IPS DF 19.7 (cell line): ENCODE measurements at regions not wholly inside any gene's neighbourhood (a gene's known extent, or its start where the extent isn't known, plus 50 kb on each side); places are given as distances from the start of the nearest gene placed in this dataset.

Experiments
- DNase-seq: peaks from one replicate; pipeline ENCODE4 v3.0.0-alpha.2; 2013; ENCODE audit warnings: low read depth, low spot score

- no peak for DNase-seq
These were observed 94.3 kb upstream of the IRF2BP2 start for GRCh38 chr1:234704106-234704887.

- DNase-seq, result no peak
These were observed 92.5 kb upstream of the IRF2BP2 start for GRCh38 chr1:234702342-234703000.

GRCh38 chr1:234701737-234702341 lies 91.9 kb upstream of the IRF2BP2 start:
- DNase-seq, result no peak

- no peak for DNase-seq
These were observed 90.1 kb upstream of the IRF2BP2 start for GRCh38 chr1:234699795-234700665.

GRCh38 chr1:234698686-234699085 lies 88.7 kb upstream of the IRF2BP2 start:
- DNase-seq, result no peak

GRCh38 chr1:234697741-234698140 lies 87.8 kb upstream of the IRF2BP2 start:
- DNase-seq, result no peak

- no peak for DNase-seq
These were observed 87.0 kb upstream of the IRF2BP2 start for GRCh38 chr1:234697015-234697414.

GRCh38 chr1:234696148-234696576 lies 86.2 kb upstream of the IRF2BP2 start:
- no peak for DNase-seq

- DNase-seq, result no peak
These were observed 84.7 kb upstream of the IRF2BP2 start for GRCh38 chr1:234694661-234695060.

GRCh38 chr1:234692966-234693580 lies 83.1 kb upstream of the IRF2BP2 start:
- DNase-seq, result no peak

GRCh38 chr1:234691567-234691966 lies 81.6 kb upstream of the IRF2BP2 start:
- DNase-seq, result no peak

GRCh38 chr1:234690872-234691271 lies 80.9 kb upstream of the IRF2BP2 start:
- no peak for DNase-seq

GRCh38 chr1:234689236-234689635 lies 79.3 kb upstream of the IRF2BP2 start:
- no peak for DNase-seq

- DNase-seq, result no peak
These were observed 77.0 kb upstream of the IRF2BP2 start for GRCh38 chr1:234687011-234687410.

GRCh38 chr1:234686035-234686434 lies 76.1 kb upstream of the IRF2BP2 start:
- no peak for DNase-seq

- DNase-seq, result no peak
These were observed 74.9 kb upstream of the IRF2BP2 start for GRCh38 chr1:234684856-234685255.

- peak; percentile 48 for DNase-seq
These were observed 74.1 kb upstream of the IRF2BP2 start for GRCh38 chr1:234683861-234684632.

- no peak for DNase-seq
These were observed 73.3 kb upstream of the IRF2BP2 start for GRCh38 chr1:234683127-234683860.

GRCh38 chr1:234681990-234682389 lies 72.0 kb upstream of the IRF2BP2 start:
- no peak for DNase-seq

GRCh38 chr1:234681065-234681464 lies 71.1 kb upstream of the IRF2BP2 start:
- DNase-seq, result no peak
